H1 (cell line): ENCODE measurements at regions not wholly inside any gene's neighbourhood (a gene's known extent, or its start where the extent isn't known, plus 50 kb on each side); places are given as distances from the start of the nearest gene placed in this dataset.

Experiments
- CTCF ChIA-PET: fragments of 300-600 bp; sonication (Branson Sonifier 250); formaldehyde crosslinking; loops from one replicate; lab custom pipeline; 2021; ENCODE audit not compliant: partially characterized antibody; lab: Charles Lee
- POLR2A ChIA-PET: fragments of 300-600 bp; sonication (Branson Sonifier 250); formaldehyde crosslinking; loops from one replicate; lab custom pipeline; 2021; ENCODE audit warnings: inconsistent platforms; ENCODE audit not compliant: partially characterized antibody; lab: Charles Lee
- DNase-seq, 2 experiments: peaks; one replicate each; pipeline versions ENCODE4 v3.0.0 to v3.0.0-alpha.2; 2010 to 2022; ENCODE audit warnings: low spot score in 2 of 2, low read depth in 1 of 2, mixed read lengths in 1 of 2
- FAIRE-seq: peaks from 2 replicates; lab custom pipeline; 2011; peaks lifted over from hg19 to GRCh38; lab: Jason Lieb, UNC
- H2AFZ ChIP-seq: 2 replicates; pipeline ENCODE4 v1.8.1; 2012; ENCODE audit warnings: low read length, inconsistent platforms
- H2AK5ac ChIP-seq: 2 replicates; pipeline ENCODE4 v1.6.1; 2013; ENCODE audit warnings: low read depth, low read length
- H2BK120ac ChIP-seq: replicated peaks from 2 replicates; pipeline ENCODE3; 2013; ENCODE audit warnings: low read depth, low read length, inconsistent platforms
- H2BK12ac ChIP-seq: 2 replicates; pipeline ENCODE4 v1.6.1; 2013; ENCODE audit warnings: low read depth, low read length
- H2BK15ac ChIP-seq: 2 replicates; pipeline ENCODE4 v1.6.1; 2013; ENCODE audit warnings: low read length
- H2BK20ac ChIP-seq: 2 replicates; pipeline ENCODE4 v1.6.1; 2013; ENCODE audit warnings: low read length
- H2BK5ac ChIP-seq: 2 replicates; pipeline ENCODE4 v1.6.1; 2013; ENCODE audit warnings: low read depth, low read length
- H3K14ac ChIP-seq: 2 replicates; pipeline ENCODE4 v1.6.1; 2013; ENCODE audit warnings: inconsistent platforms; ENCODE audit not compliant: insufficient read length
- H3K18ac ChIP-seq: 2 replicates; pipeline ENCODE4 v1.6.1; 2013; ENCODE audit warnings: low read length; ENCODE audit errors: extremely low read depth
- H3K23ac ChIP-seq: 2 replicates; pipeline ENCODE4 v1.6.1; 2013; ENCODE audit warnings: inconsistent platforms; ENCODE audit not compliant: insufficient read length
- H3K23me2 ChIP-seq: 2 replicates; pipeline ENCODE4 v1.6.1; 2013; ENCODE audit warnings: low read depth, low read length
- H3K27ac ChIP-seq: 2 replicates; pipeline ENCODE4 v1.6.1; 2011; ENCODE audit warnings: low read depth, low read length, inconsistent platforms
- H3K27me3 ChIP-seq, 4 experiments: replicated peaks in 1 of 4; 1 replicate in 1 of 4; 2 replicates in 3 of 4; pipeline versions ENCODE4 v1.6.1 to v1.8.1; 2011 to 2013; ENCODE audit warnings: low read length in 3 of 4, mild to moderate bottlenecking in 3 of 4, inconsistent platforms in 2 of 4, mixed read lengths in 2 of 4, moderate library complexity in 1 of 4; ENCODE audit not compliant: control insufficient read depth in 3 of 4, insufficient read depth in 3 of 4; ENCODE audit errors: extremely low read depth in 1 of 4
- H3K36me3 ChIP-seq, 4 experiments: 2 replicates each; pipeline versions ENCODE4 v1.6.1 to v1.8.1; 2011 to 2013; ENCODE audit warnings: mild to moderate bottlenecking in 4 of 4, low read length in 3 of 4, moderate library complexity in 2 of 4, control low read depth in 1 of 4, inconsistent platforms in 1 of 4; ENCODE audit not compliant: insufficient read depth in 4 of 4, control insufficient read depth in 2 of 4
- H3K4ac ChIP-seq: replicated peaks from 2 replicates; pipeline ENCODE3; 2013; ENCODE audit warnings: low read length, low read depth, mixed read lengths, inconsistent platforms; ENCODE audit not compliant: insufficient read length
- H3K4me1 ChIP-seq, 4 experiments: replicated peaks in 1 of 4; 1 replicate in 1 of 4; 2 replicates in 3 of 4; pipeline versions ENCODE4 v1.6.1 to v1.8.1; 2011 to 2013; ENCODE audit warnings: low read length in 3 of 4, inconsistent platforms in 2 of 4, mixed read lengths in 1 of 4; ENCODE audit not compliant: insufficient read depth in 4 of 4, control insufficient read depth in 3 of 4
- H3K4me2 ChIP-seq, 2 experiments: 2 replicates each; pipeline versions ENCODE4 v1.6.1 to v1.8.1; 2011 to 2013; ENCODE audit warnings: low read depth in 2 of 2, low read length in 2 of 2, control low read depth in 1 of 2, inconsistent platforms in 1 of 2, mild to moderate bottlenecking in 1 of 2; ENCODE audit not compliant: insufficient read depth in 1 of 2
- H3K4me3 ChIP-seq, 4 experiments: fragments of 200-600, 300-600 bp in 1 of 4; sonication (generic), shearing (Covaris generic), sonication (Bioruptor Twin) in 1 of 4; 2 replicates each; pipeline versions ENCODE4 v1.5.1 to v1.8.1; 2011 to 2016; ENCODE audit warnings: low read length in 4 of 4, low read depth in 3 of 4, control low read depth in 2 of 4, inconsistent platforms in 2 of 4, mild to moderate bottlenecking in 2 of 4, mixed read lengths in 1 of 4, moderate library complexity in 1 of 4; ENCODE audit not compliant: insufficient read depth in 2 of 4; ENCODE audit errors: extremely low read depth in 1 of 4
- H3K56ac ChIP-seq: replicated peaks from 2 replicates; pipeline ENCODE3; 2013; ENCODE audit warnings: low read depth, mild to moderate bottlenecking, mixed read lengths, low read length, inconsistent platforms; ENCODE audit not compliant: insufficient read length
- H3K79me1 ChIP-seq: 2 replicates; pipeline ENCODE4 v1.6.1; 2013; ENCODE audit warnings: low read depth, low read length, control low read depth
- H3K79me2 ChIP-seq, 2 experiments: 2 replicates each; pipeline versions ENCODE4 v1.6.1 to v1.8.1; 2012 to 2013; ENCODE audit warnings: low read length in 2 of 2, mild to moderate bottlenecking in 2 of 2, inconsistent platforms in 1 of 2; ENCODE audit not compliant: insufficient read depth in 2 of 2, control insufficient read depth in 1 of 2
- H3K9ac ChIP-seq, 4 experiments: replicated peaks in 1 of 4; 1 replicate in 1 of 4; 2 replicates in 3 of 4; pipeline versions ENCODE4 v1.6.1 to v1.8.1; 2011 to 2013; ENCODE audit warnings: low read depth in 3 of 4, low read length in 3 of 4, control low read depth in 2 of 4, mild to moderate bottlenecking in 2 of 4, moderate library complexity in 2 of 4, inconsistent platforms in 1 of 4; ENCODE audit errors: extremely low read depth in 1 of 4
- H3K9me3 ChIP-seq, 2 experiments: 2 replicates each; pipeline versions ENCODE4 v1.6.1 to v1.8.1; 2012 to 2013; ENCODE audit warnings: mild to moderate bottlenecking in 2 of 2, moderate library complexity in 2 of 2, control low read depth in 1 of 2, inconsistent platforms in 1 of 2, low read depth in 1 of 2, low read length in 1 of 2, mixed read lengths in 1 of 2; ENCODE audit not compliant: insufficient read depth in 2 of 2
- H4K20me1 ChIP-seq, 2 experiments: replicated peaks in 1 of 2; 2 replicates each; pipeline versions ENCODE3 to v1.8.1; 2011 to 2013; ENCODE audit warnings: inconsistent platforms in 2 of 2, low read length in 2 of 2, mild to moderate bottlenecking in 1 of 2; ENCODE audit not compliant: insufficient read depth in 2 of 2, control insufficient read depth in 1 of 2
- H4K5ac ChIP-seq: 2 replicates; pipeline ENCODE4 v1.6.1; 2013; ENCODE audit warnings: low read length, low read depth, mixed read lengths, inconsistent platforms; ENCODE audit not compliant: insufficient read length
- H4K8ac ChIP-seq: 2 replicates; pipeline ENCODE4 v1.8.0; 2013; ENCODE audit warnings: mild to moderate bottlenecking, moderate library complexity, low read length, inconsistent platforms; ENCODE audit not compliant: insufficient read depth; ENCODE audit errors: extremely low read depth
- H4K91ac ChIP-seq: replicated peaks from 2 replicates; pipeline ENCODE3; 2013; ENCODE audit warnings: low read length, mixed read lengths, inconsistent platforms; ENCODE audit not compliant: insufficient read length
- BRCA1 ChIP-seq: IDR thresholded peaks from 2 replicates; pipeline ENCODE4 v1.6.1; 2012; ENCODE audit warnings: low read depth, low read length, improper control_type of control experiment
- CEBPB ChIP-seq: IDR thresholded peaks from 2 replicates; pipeline ENCODE4 v1.6.1; 2012; ENCODE audit warnings: low read depth, low read length
- CHD1 ChIP-seq: IDR thresholded peaks from 2 replicates; pipeline ENCODE4 v1.6.1; 2012; ENCODE audit warnings: low read depth, low read length, improper control_type of control experiment
- EP300 ChIP-seq, 2 experiments: IDR thresholded peaks; 1 replicate in 1 of 2; 2 replicates in 1 of 2; pipeline ENCODE4 v1.6.1; 2011 to 2012; ENCODE audit warnings: low read depth in 2 of 2, low read length in 2 of 2, mild to moderate bottlenecking in 2 of 2, borderline replicate concordance in 1 of 2, inconsistent platforms in 1 of 2, moderate library complexity in 1 of 2
- EZH2 ChIP-seq: fragments of 200-600 bp; sonication (generic); IDR thresholded peaks from 2 replicates; pipeline ENCODE4 v1.7.1; 2012; ENCODE audit warnings: low read depth, mild to moderate bottlenecking, moderate library complexity, low read length, inconsistent platforms; ENCODE audit not compliant: severe bottlenecking
- FOSL1 ChIP-seq: IDR thresholded peaks from 2 replicates; pipeline ENCODE4 v1.6.1; 2011; ENCODE audit warnings: mild to moderate bottlenecking, low read depth, low read length, moderate library complexity; ENCODE audit not compliant: insufficient read depth
- JUN ChIP-seq: IDR thresholded peaks from 2 replicates; pipeline ENCODE4 v1.6.1; 2011; ENCODE audit warnings: low read depth, mild to moderate bottlenecking, improper control_type of control experiment, low read length
- KDM1A ChIP-seq: fragments of 200-600, 300-600 bp; sonication (generic); IDR thresholded peaks from 2 replicates; pipeline ENCODE4 v1.7.1; 2016; ENCODE audit warnings: mild to moderate bottlenecking, low read length, borderline replicate concordance
- NRF1 ChIP-seq: IDR thresholded peaks from 2 replicates; pipeline ENCODE4 v1.6.1; 2011; ENCODE audit warnings: mild to moderate bottlenecking, low read depth, low read length, improper control_type of control experiment
- POLR2A ChIP-seq, 2 experiments: IDR thresholded peaks; 1 replicate in 1 of 2; 2 replicates in 1 of 2; pipeline ENCODE4 v1.6.1; 2011; ENCODE audit warnings: low read depth in 2 of 2, low read length in 2 of 2, mild to moderate bottlenecking in 2 of 2; ENCODE audit errors: control extremely low read depth in 1 of 2
- RNF2 ChIP-seq: fragments of 200-900, 300-1000 bp; sonication (generic); IDR thresholded peaks from 2 replicates; pipeline ENCODE4 v1.7.1; 2016; ENCODE audit warnings: borderline replicate concordance, low read depth, mild to moderate bottlenecking, antibody characterized with exemption, low read length; ENCODE audit not compliant: poor library complexity, severe bottlenecking; ENCODE audit errors: missing control alignments
- SIX5 ChIP-seq: IDR thresholded peaks from 2 replicates; pipeline ENCODE4 v1.6.1; 2011; ENCODE audit warnings: mild to moderate bottlenecking, low read depth, low read length
- SRF ChIP-seq: IDR thresholded peaks from 2 replicates; pipeline ENCODE4 v1.6.1; 2011; ENCODE audit warnings: mild to moderate bottlenecking, low read depth, low read length, moderate library complexity
- ZNF274 ChIP-seq: IDR thresholded peaks from 2 replicates; pipeline ENCODE4 v1.7.0; 2012; ENCODE audit warnings: low read length, borderline replicate concordance; ENCODE audit errors: extremely low read depth
- WGBS, 2 experiments: shearing (Covaris generic) in 1 of 2; methylation state at CpG; one replicate each; pipeline versions ENCODE4 v1.1.6 to v1.1.7; 2013 to 2015; ENCODE audit warnings: low lambda C conversion rate in 2 of 2, mixed read lengths in 2 of 2, inconsistent platforms in 1 of 2, low coverage in 1 of 2, missing lambda C conversion rate in 1 of 2; ENCODE audit not compliant: insufficient replicate concordance in 2 of 2, insufficient coverage in 1 of 2, insufficient read length in 1 of 2; ENCODE audit errors: extremely low coverage in 1 of 2, missing lambda C conversion rate in 1 of 2; 5-methylcytosine and 5-hydroxymethylcytosine counted together
- TF ChIP-seq, protein P1 (sequence below): IDR thresholded peaks from 2 replicates; pipeline ENCODE4 v1.6.1; 2012; ENCODE audit warnings: inconsistent platforms

GRCh38 chr16:86722970-86723369 is 144.6 kb downstream of the FOXL1 start:
- 84% methylated on average over 5 of the region's 5 CpGs; no CpG with 5 or more reads in 1 of the 2 experiments for WGBS, 2 experiments
- H2BK15ac ChIP-seq, result no peak overlapping the region
- H3K79me2 ChIP-seq, result no peaks in the 10 kb centered on the region
- no peak overlapping the region for H3K14ac ChIP-seq
- no peaks in the 10 kb centered on the region for H3K79me1 ChIP-seq
- no peak overlapping the region for H2AFZ ChIP-seq
- H3K36me3 ChIP-seq, result no peaks in the 10 kb centered on the region
- H3K9me3 ChIP-seq, result no peaks in the 10 kb centered on the region
- no peak overlapping the region for H3K4ac ChIP-seq
- no peak overlapping the region for H3K18ac ChIP-seq
- H4K20me1 ChIP-seq, result no peaks in the 10 kb centered on the region
- no peak overlapping the region for H2BK20ac ChIP-seq
- no peak overlapping the region for H3K27ac ChIP-seq
- ChIA-PET CTCF (interaction anchor here (0.8 kb wide), 1 partner anchor 295 kb away, joined by 3 read pairs; no protein-coding TSS in a partner anchor), POLR2A (interaction anchor here (1.1 to 1.8 kb wide), 2 partner anchors 10 to 17 kb away, joined by 3 to 5 read pairs; no protein-coding TSS in a partner anchor)
- no peak overlapping the region for H2AK5ac ChIP-seq
- no peaks in the 10 kb centered on the region for H3K23me2 ChIP-seq
- H3K4me1 ChIP-seq, result peaks cover 0 to 3% (median 0%) of the 10 kb centered on the region in 4 experiments; a peak in 3 of 7 replicates
- no peaks in the 10 kb centered on the region; a peak in 1 of 7 replicates for H3K27me3 ChIP-seq
- no peak overlapping the region for H3K9ac ChIP-seq
- H3K4me3 ChIP-seq, result no peak overlapping the region
- FAIRE-seq (no peak), DNase-seq (no peak)
- H4K5ac ChIP-seq, result no peak overlapping the region
- H2BK120ac ChIP-seq, result no peak overlapping the region
- no peak overlapping the region for H3K23ac ChIP-seq
- no peak overlapping the region for H3K4me2 ChIP-seq
- no peak overlapping the region for H4K91ac ChIP-seq
- H3K56ac ChIP-seq, result no peak overlapping the region
- no peak overlapping the region for H2BK5ac ChIP-seq
- no peak overlapping the region; the same call in 1 of the 2 replicates for H4K8ac ChIP-seq
- H2BK12ac ChIP-seq, result no peak overlapping the region
- TF ChIP-seq CHD1 (no peak), EZH2 (no peak), NRF1 (no peak), SIX5 (no peak), CEBPB (no peak), RNF2 (no peak), SRF (no peak), BRCA1 (no peak), FOSL1 (no peak), POLR2A (IDR thresholded peaks at IDR 0.05; ENCODE audit: control extremely low read depth in 1 of 2, low read depth in 2 of 2, low read length in 2 of 2) (no peak), EP300 (IDR thresholded peaks at IDR 0.05; ENCODE audit: borderline replicate concordance in 1 of 2, low read depth in 2 of 2, low read length in 2 of 2) (no peak), KDM1A (no peak), JUN (no peak), ZNF274 (no peak)
- TF ChIP-seq, protein P1, sequence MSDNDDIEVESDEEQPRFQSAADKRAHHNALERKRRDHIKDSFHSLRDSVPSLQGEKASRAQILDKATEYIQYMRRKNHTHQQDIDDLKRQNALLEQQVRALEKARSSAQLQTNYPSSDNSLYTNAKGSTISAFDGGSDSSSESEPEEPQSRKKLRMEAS, result no peak
